ENCODE measurements at regions not wholly inside any gene's neighbourhood (a gene's known extent, or its start where the extent isn't known, plus 50 kb on each side); places are given as distances from the start of the nearest gene placed in this dataset.
A peak's percentile ranks its signal among the peaks of the same experiment; 100 is the strongest.

DNA sequence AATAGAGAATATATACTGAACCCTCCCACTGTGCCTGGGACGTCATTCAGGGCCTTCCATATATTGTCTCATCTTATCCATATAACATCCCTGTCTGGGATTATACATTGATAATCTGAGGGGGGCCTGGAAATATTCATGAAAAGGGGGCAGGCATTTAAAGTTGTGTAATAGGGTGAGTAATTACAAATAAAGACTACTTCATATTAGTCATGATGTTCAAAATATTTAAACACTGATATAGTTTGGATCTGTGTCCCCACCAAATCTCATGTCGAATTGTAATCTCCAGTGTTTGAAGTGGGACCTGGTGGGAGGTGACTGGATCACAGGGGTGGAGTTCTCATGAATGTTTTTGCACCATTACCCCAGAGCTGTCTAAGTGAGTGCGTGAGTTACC is 97.8 kb downstream of the AQP9 start:
- DNase-seq (ENCODE audit: low read depth in 1 of 2, low spot score in 1 of 2), result no peak
- H3K4me3 ChIP-seq, result no peak overlapping the region
- no peaks in the 10 kb centered on the region for H3K36me3 ChIP-seq
- TF ChIP-seq, protein P1, sequence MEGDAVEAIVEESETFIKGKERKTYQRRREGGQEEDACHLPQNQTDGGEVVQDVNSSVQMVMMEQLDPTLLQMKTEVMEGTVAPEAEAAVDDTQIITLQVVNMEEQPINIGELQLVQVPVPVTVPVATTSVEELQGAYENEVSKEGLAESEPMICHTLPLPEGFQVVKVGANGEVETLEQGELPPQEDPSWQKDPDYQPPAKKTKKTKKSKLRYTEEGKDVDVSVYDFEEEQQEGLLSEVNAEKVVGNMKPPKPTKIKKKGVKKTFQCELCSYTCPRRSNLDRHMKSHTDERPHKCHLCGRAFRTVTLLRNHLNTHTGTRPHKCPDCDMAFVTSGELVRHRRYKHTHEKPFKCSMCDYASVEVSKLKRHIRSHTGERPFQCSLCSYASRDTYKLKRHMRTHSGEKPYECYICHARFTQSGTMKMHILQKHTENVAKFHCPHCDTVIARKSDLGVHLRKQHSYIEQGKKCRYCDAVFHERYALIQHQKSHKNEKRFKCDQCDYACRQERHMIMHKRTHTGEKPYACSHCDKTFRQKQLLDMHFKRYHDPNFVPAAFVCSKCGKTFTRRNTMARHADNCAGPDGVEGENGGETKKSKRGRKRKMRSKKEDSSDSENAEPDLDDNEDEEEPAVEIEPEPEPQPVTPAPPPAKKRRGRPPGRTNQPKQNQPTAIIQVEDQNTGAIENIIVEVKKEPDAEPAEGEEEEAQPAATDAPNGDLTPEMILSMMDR (IDR thresholded peaks at IDR 0.05; ENCODE audit: low read depth, low read length), result no peak
- H3K4me1 ChIP-seq (ENCODE audit: low read depth), result no peaks in the 10 kb centered on the region
- H3K27ac ChIP-seq, result no peak overlapping the region
- no peaks in the 10 kb centered on the region for H3K27me3 ChIP-seq
- no peaks in the 10 kb centered on the region for H3K9me3 ChIP-seq (ENCODE audit: low read depth)

- Histone ChIP-seq H3K4me1 (ENCODE audit: low read depth) (no peaks in the 10 kb centered on the region), H3K36me3 (no peaks in the 10 kb centered on the region), H3K9me3 (ENCODE audit: low read depth) (no peaks in the 10 kb centered on the region), H3K4me3 (no peak overlapping the region), H3K27me3 (no peaks in the 10 kb centered on the region), H3K27ac (no peak overlapping the region)
- TF ChIP-seq, protein P1 (IDR thresholded peaks at IDR 0.05; ENCODE audit: low read depth, low read length), result no peak
- no peak for DNase-seq (ENCODE audit: low read depth in 1 of 2, low spot score in 1 of 2)
Measured at GRCh38 chr15:58240191-58240932, 102.2 kb downstream of the AQP9 start.

GRCh38 chr15:58241872-58242271 is 103.7 kb downstream of the AQP9 start:
- no peaks in the 10 kb centered on the region for H3K9me3 ChIP-seq (ENCODE audit: low read depth)
- peak in 1 of 2 donors; percentile 10 for DNase-seq (ENCODE audit: low read depth in 1 of 2, low spot score in 1 of 2)
- TF ChIP-seq, protein P1 (IDR thresholded peaks at IDR 0.05; ENCODE audit: low read depth, low read length), result no peak
- no peak overlapping the region for H3K27ac ChIP-seq
- H3K36me3 ChIP-seq, result no peaks in the 10 kb centered on the region
- no peaks in the 10 kb centered on the region for H3K4me1 ChIP-seq (ENCODE audit: low read depth)
- no peak overlapping the region for H3K4me3 ChIP-seq
- H3K27me3 ChIP-seq, result no peaks in the 10 kb centered on the region

DNA sequence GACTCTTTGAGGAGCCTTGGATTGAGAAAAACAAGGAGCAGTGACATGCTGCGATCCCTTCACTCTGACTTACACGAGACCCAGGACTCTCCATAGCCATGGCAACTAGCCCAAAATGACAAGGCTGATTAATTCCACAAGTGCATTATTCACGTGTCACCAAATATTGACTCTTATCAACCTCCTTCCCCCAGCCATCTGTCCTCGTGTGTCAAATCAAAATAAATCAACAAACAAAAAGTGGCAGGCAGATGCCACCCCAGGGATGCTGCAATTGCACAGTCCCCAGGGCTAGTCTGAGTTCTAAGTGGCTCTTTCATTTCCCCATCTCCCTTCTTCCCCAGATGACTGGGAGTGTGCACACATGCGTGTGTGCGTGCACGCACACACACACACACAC is 104.9 kb downstream of the AQP9 start:
- no peaks in the 10 kb centered on the region for H3K36me3 ChIP-seq
- no peaks in the 10 kb centered on the region for H3K9me3 ChIP-seq (ENCODE audit: low read depth)
- H3K27ac ChIP-seq, result no peak overlapping the region
- H3K4me3 ChIP-seq, result no peak overlapping the region
- TF ChIP-seq, protein P1 (IDR thresholded peaks at IDR 0.05; ENCODE audit: low read depth, low read length), result no peak
- no peak for DNase-seq (ENCODE audit: low read depth in 1 of 2, low spot score in 1 of 2)
- no peaks in the 10 kb centered on the region for H3K4me1 ChIP-seq (ENCODE audit: low read depth)
- H3K27me3 ChIP-seq, result no peaks in the 10 kb centered on the region

DNA sequence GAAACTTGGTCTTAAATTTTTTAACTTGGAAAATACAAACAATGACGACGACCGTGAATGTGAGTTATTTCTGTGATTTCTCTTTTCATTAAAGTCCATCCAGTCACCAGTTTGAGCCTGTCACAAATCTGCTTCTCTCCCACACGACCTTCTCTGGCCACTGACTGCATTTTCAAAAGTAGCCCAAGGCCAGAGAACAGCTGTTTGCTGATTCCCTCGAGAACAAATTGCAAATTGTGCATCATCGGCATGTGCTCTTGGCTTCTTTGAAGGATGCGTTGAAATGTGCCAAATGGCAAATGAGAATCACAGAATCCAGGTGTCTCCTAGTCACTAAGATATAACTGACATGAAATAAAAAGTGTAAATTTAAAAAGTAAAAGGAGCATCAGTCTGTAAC is 106.4 kb downstream of the AQP9 start:
- TF ChIP-seq, protein P1 (IDR thresholded peaks at IDR 0.05; ENCODE audit: low read depth, low read length), result no peak
- no peak for DNase-seq (ENCODE audit: low read depth in 1 of 2, low spot score in 1 of 2)

More for the DNA sequence above, 106.4 kb downstream of the AQP9 start:
- no peaks in the 10 kb centered on the region for H3K27me3 ChIP-seq
- H3K36me3 ChIP-seq, result no peaks in the 10 kb centered on the region
- no peaks in the 10 kb centered on the region for H3K9me3 ChIP-seq (ENCODE audit: low read depth)
- H3K4me1 ChIP-seq (ENCODE audit: low read depth), result peaks cover 3% of the 10 kb centered on the region
- H3K4me3 ChIP-seq, result no peak overlapping the region
- no peak overlapping the region for H3K27ac ChIP-seq

Data from cardiac muscle cell (in vitro differentiated cells and primary cell).